ENCODE measurements at regions not wholly inside any gene's neighbourhood (a gene's known extent, or its start where the extent isn't known, plus 50 kb on each side); places are given as distances from the start of the nearest gene placed in this dataset.

DNA sequence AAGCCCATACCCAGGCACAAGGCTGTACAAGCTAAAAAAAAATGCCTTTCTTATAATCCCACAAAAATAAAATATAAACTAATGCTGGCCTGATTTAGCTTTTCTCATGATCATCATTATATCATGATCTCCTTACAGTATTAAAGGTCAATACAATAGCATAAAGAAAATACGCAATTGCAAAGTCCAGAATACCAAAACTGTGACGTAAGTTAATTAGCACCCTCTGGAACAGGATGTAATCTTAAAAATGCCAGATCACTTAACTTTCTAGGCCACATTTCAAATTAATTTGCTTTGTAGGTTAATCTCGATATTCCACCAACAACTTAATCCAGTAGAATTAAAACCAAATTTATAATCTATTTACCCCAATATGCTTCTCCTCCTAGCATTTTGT, 444.2 kb upstream of the CYLC2 start:
- Histone ChIP-seq H3K4me2 (ENCODE audit: insufficient read depth in 1 of 2, low read depth in 2 of 2, low read length in 2 of 2) (no peak overlapping the region), H3K4me1 (replicated peaks in 1 of 4; ENCODE audit: control insufficient read depth in 3 of 4, insufficient read depth in 4 of 4, low read length in 3 of 4) (no peaks in the 10 kb centered on the region), H3K56ac (replicated peaks; ENCODE audit: insufficient read length, low read depth, low read length) (no peak overlapping the region), H2BK15ac (ENCODE audit: low read length) (no peak overlapping the region), H3K4ac (replicated peaks; ENCODE audit: insufficient read length, low read depth, low read length) (no peak overlapping the region), H3K18ac (ENCODE audit: extremely low read depth, low read length) (no peak overlapping the region), H3K14ac (ENCODE audit: insufficient read length) (no peak overlapping the region), H4K8ac (ENCODE audit: extremely low read depth, insufficient read depth, low read length) (no peak overlapping the region), H2BK120ac (replicated peaks; ENCODE audit: low read depth, low read length) (no peak overlapping the region), H3K27ac (ENCODE audit: low read depth, low read length) (no peak overlapping the region), H3K79me2 (ENCODE audit: control insufficient read depth in 1 of 2, insufficient read depth in 2 of 2, low read length in 2 of 2) (no peaks in the 10 kb centered on the region), H3K79me1 (ENCODE audit: low read depth, low read length) (no peaks in the 10 kb centered on the region), H4K20me1 (replicated peaks in 1 of 2; ENCODE audit: control insufficient read depth in 1 of 2, insufficient read depth in 2 of 2, low read length in 2 of 2) (no peaks in the 10 kb centered on the region), H3K27me3 (replicated peaks in 1 of 4; ENCODE audit: control insufficient read depth in 3 of 4, extremely low read depth in 1 of 4, insufficient read depth in 3 of 4, low read length in 3 of 4) (no peaks in the 10 kb centered on the region), H2AFZ (ENCODE audit: low read length) (no peak overlapping the region), H4K91ac (replicated peaks; ENCODE audit: insufficient read length, low read length) (no peak overlapping the region), H3K4me3 (ENCODE audit: extremely low read depth in 1 of 4, insufficient read depth in 2 of 4, low read depth in 3 of 4, low read length in 4 of 4) (no peak overlapping the region), H3K9me3 (ENCODE audit: insufficient read depth in 2 of 2, low read depth in 1 of 2, low read length in 1 of 2) (peaks cover 14 to 21% of the 10 kb centered on the region in 2 experiments), H3K23me2 (ENCODE audit: low read depth, low read length) (no peaks in the 10 kb centered on the region), H3K36me3 (ENCODE audit: control insufficient read depth in 2 of 4, insufficient read depth in 4 of 4, low read length in 3 of 4) (no peaks in the 10 kb centered on the region), H4K5ac (ENCODE audit: insufficient read length, low read depth, low read length) (no peak overlapping the region), H2BK5ac (ENCODE audit: low read depth, low read length) (no peak overlapping the region), H3K23ac (ENCODE audit: insufficient read length) (no peak overlapping the region), H2BK12ac (ENCODE audit: low read depth, low read length) (no peak overlapping the region), H2AK5ac (ENCODE audit: low read depth, low read length) (no peak overlapping the region), H2BK20ac (ENCODE audit: low read length) (no peak overlapping the region), H3K9ac (replicated peaks in 1 of 4; ENCODE audit: extremely low read depth in 1 of 4, low read depth in 3 of 4, low read length in 3 of 4) (no peak overlapping the region)
- no peak for FAIRE-seq
- POLR2A ChIA-PET (ENCODE audit: partially characterized antibody), result no interaction called here
- CTCF ChIA-PET (ENCODE audit: partially characterized antibody), result no interaction called here
- 94% methylated on average over 3 of the region's 3 CpGs; no CpG with 5 or more reads in 1 of the 2 experiments for WGBS, 2 experiments (ENCODE audit: extremely low coverage in 1 of 2, insufficient coverage in 1 of 2, insufficient read length in 1 of 2, insufficient replicate concordance in 2 of 2, low coverage in 1 of 2, low lambda C conversion rate in 2 of 2, missing lambda C conversion rate in 1 of 2)
- no peak for DNase-seq (ENCODE audit: low read depth in 1 of 2, low spot score in 2 of 2)
- TF ChIP-seq MAFK (IDR thresholded peaks at IDR 0.05; ENCODE audit: low read depth, low read length) (no peak), KDM4A (IDR thresholded peaks at IDR 0.05; ENCODE audit: low read depth, low read length, severe bottlenecking) (no peak), CHD1 (IDR thresholded peaks at IDR 0.05; ENCODE audit: low read depth, low read length) (no peak), CBX5 (IDR thresholded peaks at IDR 0.05; ENCODE audit: low read depth, low read length) (no peak), RAD21 (IDR thresholded peaks at IDR 0.05 in 1 of 2, conservative IDR thresholded peaks at IDR 0.05 in 1 of 2; ENCODE audit: low read depth in 2 of 2, low read length in 2 of 2) (no peak), NRF1 (IDR thresholded peaks at IDR 0.05; ENCODE audit: low read depth, low read length) (no peak), CHD2 (IDR thresholded peaks at IDR 0.05; ENCODE audit: low read length) (no peak), EGR1 (IDR thresholded peaks at IDR 0.05; ENCODE audit: borderline replicate concordance, low read depth, low read length) (no peak), SRF (IDR thresholded peaks at IDR 0.05; ENCODE audit: low read depth, low read length) (no peak), RNF2 (IDR thresholded peaks at IDR 0.05; ENCODE audit: borderline replicate concordance, low read depth, low read length, missing control alignments, poor library complexity, severe bottlenecking) (no peak), PHF8 (conservative IDR thresholded peaks at IDR 0.05; ENCODE audit: low read depth, low read length) (no peak)
- TF ChIP-seq, protein P1, sequence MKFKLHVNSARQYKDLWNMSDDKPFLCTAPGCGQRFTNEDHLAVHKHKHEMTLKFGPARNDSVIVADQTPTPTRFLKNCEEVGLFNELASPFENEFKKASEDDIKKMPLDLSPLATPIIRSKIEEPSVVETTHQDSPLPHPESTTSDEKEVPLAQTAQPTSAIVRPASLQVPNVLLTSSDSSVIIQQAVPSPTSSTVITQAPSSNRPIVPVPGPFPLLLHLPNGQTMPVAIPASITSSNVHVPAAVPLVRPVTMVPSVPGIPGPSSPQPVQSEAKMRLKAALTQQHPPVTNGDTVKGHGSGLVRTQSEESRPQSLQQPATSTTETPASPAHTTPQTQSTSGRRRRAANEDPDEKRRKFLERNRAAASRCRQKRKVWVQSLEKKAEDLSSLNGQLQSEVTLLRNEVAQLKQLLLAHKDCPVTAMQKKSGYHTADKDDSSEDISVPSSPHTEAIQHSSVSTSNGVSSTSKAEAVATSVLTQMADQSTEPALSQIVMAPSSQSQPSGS (IDR thresholded peaks at IDR 0.05; ENCODE audit: low read length), result no peak

Data from H1 (cell line).